IMR-90 (cell line): ENCODE measurements at regions not wholly inside any gene's neighbourhood (a gene's known extent, or its start where the extent isn't known, plus 50 kb on each side); places are given as distances from the start of the nearest gene placed in this dataset.
A peak's percentile ranks its signal among the peaks of the same experiment; 100 is the strongest.

Experiments
- ATAC-seq: fragments of 200-7000 bp; cut with Tn5 transposase; 2 replicates; pipeline ENCODE4 v1.9.1; 2020; ENCODE audit warnings: low read depth, mild to moderate bottlenecking, moderate library complexity
- BruUV-seq: library from RNA; stranded (reverse); fragments of 400-500 nt; replicated peaks from 2 replicates; lab custom pipeline; 2021; lab: Mats Ljungman, UMichigan
- CTCF ChIA-PET: fragments of 300-600 bp; formaldehyde crosslinking; extraction: SDS; loops from one replicate; lab custom pipeline; 2021; ENCODE audit warnings: antibody characterized with exemption; lab: Yijun Ruan, JAX
- POLR2A ChIA-PET: fragments of 300-600 bp; sonication (Branson Sonifier 250); formaldehyde crosslinking; loops from one replicate; lab custom pipeline; 2022; ENCODE audit warnings: antibody characterized with exemption; ENCODE audit not compliant: unreplicated experiment; lab: Charles Lee
- DNase-seq: peaks from one replicate; pipeline ENCODE4 v3.0.0; 2013
- H2AFZ ChIP-seq: replicated peaks from 2 replicates; pipeline ENCODE3; 2013; ENCODE audit warnings: low read length, mild to moderate bottlenecking; ENCODE audit not compliant: poor library complexity
- H2AK5ac ChIP-seq: 2 replicates; pipeline ENCODE4 v1.6.1; 2013; ENCODE audit warnings: low read depth, low read length, inconsistent platforms
- H2AK9ac ChIP-seq: replicated peaks from 2 replicates; pipeline ENCODE3; 2013; ENCODE audit warnings: mild to moderate bottlenecking, low read depth, low read length, moderate library complexity; ENCODE audit not compliant: poor library complexity
- H2BK120ac ChIP-seq: 2 replicates; pipeline ENCODE4 v1.6.1; 2013; ENCODE audit warnings: low read depth, low read length, inconsistent platforms
- H2BK15ac ChIP-seq: 3 replicates; pipeline ENCODE4 v1.6.1; 2013; ENCODE audit warnings: low read depth, low read length, inconsistent platforms
- H2BK20ac ChIP-seq: 2 replicates; pipeline ENCODE4 v1.6.1; 2013; ENCODE audit warnings: low read depth, mild to moderate bottlenecking, inconsistent platforms, low read length, moderate library complexity
- H2BK5ac ChIP-seq: 2 replicates; pipeline ENCODE4 v1.6.1; 2013; ENCODE audit warnings: mild to moderate bottlenecking, low read depth, low read length, inconsistent platforms; ENCODE audit not compliant: poor library complexity, severe bottlenecking
- H3K14ac ChIP-seq: replicated peaks from 2 replicates; pipeline ENCODE4 v1.6.1; 2013; ENCODE audit warnings: low read depth, low read length, inconsistent platforms
- H3K18ac ChIP-seq: 2 replicates; pipeline ENCODE4 v1.6.1; 2013; ENCODE audit warnings: low read depth, low read length, control low read depth
- H3K23ac ChIP-seq: 2 replicates; pipeline ENCODE4 v1.6.1; 2013; ENCODE audit warnings: low read depth, low read length, inconsistent platforms
- H3K27ac ChIP-seq: 2 replicates; pipeline ENCODE4 v1.5.1; 2013; ENCODE audit warnings: mild to moderate bottlenecking, control low read depth, low read length; ENCODE audit not compliant: insufficient read depth
- H3K27me3 ChIP-seq: 2 replicates; pipeline ENCODE4 v1.6.1; 2013; ENCODE audit warnings: low read length; ENCODE audit not compliant: control insufficient read depth, insufficient read depth
- H3K36me3 ChIP-seq: 2 replicates; pipeline ENCODE4 v1.6.1; 2013; ENCODE audit warnings: low read length, mixed read lengths; ENCODE audit not compliant: control insufficient read depth, insufficient read depth
- H3K4ac ChIP-seq: 2 replicates; pipeline ENCODE4 v1.6.1; 2013; ENCODE audit warnings: low read depth, low read length, inconsistent platforms
- H3K4me1 ChIP-seq: 2 replicates; pipeline ENCODE4 v1.6.1; 2013; ENCODE audit warnings: low read length, mixed read lengths; ENCODE audit not compliant: control insufficient read depth, insufficient read depth
- H3K4me2 ChIP-seq: 2 replicates; pipeline ENCODE4 v1.6.1; 2013; ENCODE audit warnings: low read depth, mild to moderate bottlenecking, control low read depth, low read length, moderate library complexity
- H3K4me3 ChIP-seq: 2 replicates; pipeline ENCODE4 v1.5.1; 2013; ENCODE audit warnings: low read depth, mild to moderate bottlenecking, control low read depth, low read length, moderate library complexity; ENCODE audit not compliant: insufficient read depth
- H3K56ac ChIP-seq: 2 replicates; pipeline ENCODE4 v1.6.1; 2013; ENCODE audit warnings: low read length, inconsistent platforms; ENCODE audit not compliant: insufficient read depth; ENCODE audit errors: extremely low read depth
- H3K79me1 ChIP-seq, 2 experiments: 2 replicates each; pipeline ENCODE4 v1.6.1; 2013; ENCODE audit warnings: low read length in 2 of 2, inconsistent platforms in 1 of 2, low read depth in 1 of 2
- H3K9ac ChIP-seq: 2 replicates; pipeline ENCODE4 v1.6.1; 2013; ENCODE audit warnings: low read depth, low read length, control low read depth
- H3K9me1 ChIP-seq: 2 replicates; pipeline ENCODE4 v1.6.1; 2013; ENCODE audit warnings: low read length, inconsistent platforms; ENCODE audit not compliant: insufficient read depth
- H3K9me3 ChIP-seq: 2 replicates; pipeline ENCODE4 v1.6.1; 2013; ENCODE audit warnings: low read length; ENCODE audit not compliant: control insufficient read depth, insufficient read depth
- H4K20me1 ChIP-seq: 2 replicates; pipeline ENCODE4 v1.6.1; 2013; ENCODE audit warnings: low read length, inconsistent platforms; ENCODE audit not compliant: insufficient read depth
- H4K5ac ChIP-seq: 2 replicates; pipeline ENCODE4 v1.6.1; 2013; ENCODE audit warnings: mild to moderate bottlenecking, low read depth, low read length, control low read depth
- H4K8ac ChIP-seq, 2 experiments: 2 replicates each; pipeline ENCODE4 v1.6.1; 2013; ENCODE audit warnings: low read depth in 2 of 2, low read length in 2 of 2, control low read depth in 1 of 2, inconsistent platforms in 1 of 2
- H4K91ac ChIP-seq: 2 replicates; pipeline ENCODE4 v1.6.1; 2013; ENCODE audit warnings: low read depth, low read length, inconsistent platforms; ENCODE audit not compliant: insufficient read depth
- BHLHE40 ChIP-seq: fragments of 150-350 bp; IDR thresholded peaks from 2 replicates; pipeline ENCODE4 v1.6.1; 2016; ENCODE audit warnings: mild to moderate bottlenecking, low read depth, low read length
- CEBPB ChIP-seq: IDR thresholded peaks from 2 replicates; pipeline ENCODE4 v1.6.1; 2012; ENCODE audit warnings: low read depth, low read length, improper control_type of control experiment
- CHD1 ChIP-seq: IDR thresholded peaks from 2 replicates; pipeline ENCODE4 v1.6.1; 2012; ENCODE audit warnings: low read depth, low read length, improper control_type of control experiment
- CTCF ChIP-seq: conservative IDR thresholded peaks from 2 replicates; pipeline ENCODE4 v1.5.1; 2012; ENCODE audit warnings: mild to moderate bottlenecking, low read depth, low read length, improper control_type of control experiment
- ELK1 ChIP-seq: fragments of 150-350 bp; IDR thresholded peaks from 2 replicates; pipeline ENCODE4 v1.6.1; 2016; ENCODE audit warnings: low read depth, mild to moderate bottlenecking, low read length, moderate library complexity, borderline replicate concordance
- FOS ChIP-seq: fragments of 150-350 bp; IDR thresholded peaks from 2 replicates; pipeline ENCODE4 v1.6.1; 2016; ENCODE audit warnings: low read depth, low read length
- MAZ ChIP-seq: IDR thresholded peaks from 2 replicates; pipeline ENCODE4 v1.6.1; 2012; ENCODE audit warnings: low read depth, mild to moderate bottlenecking, low read length, improper control_type of control experiment, moderate library complexity, borderline replicate concordance
- MXI1 ChIP-seq: IDR thresholded peaks from 2 replicates; pipeline ENCODE4 v1.6.1; 2012; ENCODE audit warnings: low read depth, mild to moderate bottlenecking, low read length, moderate library complexity, borderline replicate concordance
- NFE2L2 ChIP-seq: fragments of 150-350 bp; IDR thresholded peaks from 2 replicates; pipeline ENCODE4 v1.6.1; 2016; ENCODE audit warnings: low read depth, mild to moderate bottlenecking, low read length
- RAD21 ChIP-seq: IDR thresholded peaks from 2 replicates; pipeline ENCODE4 v1.6.1; 2012; ENCODE audit warnings: low read length, improper control_type of control experiment
- RFX5 ChIP-seq: IDR thresholded peaks from 2 replicates; pipeline ENCODE4 v1.8.0; 2012; ENCODE audit warnings: low read depth, mild to moderate bottlenecking, low read length, moderate library complexity
- SMC3 ChIP-seq: fragments of 150-350 bp; IDR thresholded peaks from 2 replicates; pipeline ENCODE4 v1.6.1; 2016; ENCODE audit warnings: low read depth, mild to moderate bottlenecking, antibody characterized with exemption, low read length, moderate library complexity
- USF2 ChIP-seq: fragments of 150-350 bp; IDR thresholded peaks from 2 replicates; pipeline ENCODE4 v1.6.1; 2017; ENCODE audit warnings: mild to moderate bottlenecking, antibody characterized with exemption, low read length, low read depth
- WGBS, 2 experiments: methylation state at CpG; one replicate each; pipeline versions ENCODE4 v1.1.5 to v1.1.7; 2013; ENCODE audit warnings: missing lambda C conversion rate in 2 of 2; ENCODE audit not compliant: insufficient read length in 1 of 2; ENCODE audit errors: extremely low coverage in 2 of 2; 5-methylcytosine and 5-hydroxymethylcytosine counted together
- dilution Hi-C: fragments of 300-500 bp; cut with HindIII; formaldehyde crosslinking; loops from one replicate; pipeline ENCODE4 v1.14.3; 2018; ENCODE audit warnings: low sequenced_read_pairs; ENCODE audit not compliant: unreplicated experiment
- in situ Hi-C: fragments of 300-500 bp; cut with MboI; formaldehyde crosslinking; loops from 3 replicates; pipeline ENCODE4 v1.14.3; 2019; ENCODE audit warnings: low sequenced_read_pairs, inconsistent platforms, mixed read lengths
- intact Hi-C: fragments of 100-400 bp; cut with micrococcal nuclease; formaldehyde crosslinking; loops from 2 replicates; pipeline ENCODE4 v1.10.0; 2022

GRCh38 chr21:16069178-16070112, 339.7 kb downstream of the USP25 start:
- in situ Hi-C loops (no loop called here), dilution Hi-C loops (no loop called here), intact Hi-C loops (no loop called here)
- no peak overlapping the region for H2BK5ac ChIP-seq
- no peaks in the 10 kb centered on the region for H3K27me3 ChIP-seq
- no peak overlapping the region for H2AFZ ChIP-seq
- no peak overlapping the region for H3K18ac ChIP-seq
- no peak overlapping the region for H3K27ac ChIP-seq
- DNase-seq, result peak; percentile 31
- H2BK15ac ChIP-seq, result no peak overlapping the region
- peaks cover 6% of the 10 kb centered on the region for H3K4me1 ChIP-seq
- no peak overlapping the region for H3K23ac ChIP-seq
- BruUV-seq, result no TSS peak
- H4K5ac ChIP-seq, result no peak overlapping the region
- no peak overlapping the region for H2BK20ac ChIP-seq
- H3K4me2 ChIP-seq, result no peak overlapping the region
- no peak overlapping the region for H2AK9ac ChIP-seq
- no peak overlapping the region for H3K9ac ChIP-seq
- no CpG with 5 or more reads among the region's 9 CpGs for WGBS, 2 experiments
- no peak overlapping the region for H4K8ac ChIP-seq
- no peaks in the 10 kb centered on the region for H4K20me1 ChIP-seq
- H3K14ac ChIP-seq, result no peak overlapping the region
- ATAC-seq, result no peak
- H3K36me3 ChIP-seq, result no peaks in the 10 kb centered on the region
- no peaks in the 10 kb centered on the region for H3K9me3 ChIP-seq
- H3K79me1 ChIP-seq, result no peaks in the 10 kb centered on the region
- CTCF ChIA-PET, result interaction anchor here (1.1 kb wide), 1 partner anchor 21 kb away, joined by 5 read pairs; no protein-coding TSS in a partner anchor
- no peak overlapping the region for H4K91ac ChIP-seq
- H3K56ac ChIP-seq, result no peak overlapping the region
- TF ChIP-seq MAZ (no peak), SMC3 (no peak), CTCF (no peak), RAD21 (no peak), CEBPB (no peak), MXI1 (no peak), CHD1 (no peak), NFE2L2 (no peak), USF2 (no peak), BHLHE40 (no peak), ELK1 (no peak), FOS (no peak), RFX5 (no peak)
- no peaks in the 10 kb centered on the region for H3K9me1 ChIP-seq
- H3K4me3 ChIP-seq, result no peak overlapping the region
- no peak overlapping the region for H2AK5ac ChIP-seq
- POLR2A ChIA-PET, result no interaction called here
- H2BK120ac ChIP-seq, result no peak overlapping the region
- H3K4ac ChIP-seq, result no peak overlapping the region
